ENCODE measurements at regions not wholly inside any gene's neighbourhood (a gene's known extent, or its start where the extent isn't known, plus 50 kb on each side); places are given as distances from the start of the nearest gene placed in this dataset.

DNA sequence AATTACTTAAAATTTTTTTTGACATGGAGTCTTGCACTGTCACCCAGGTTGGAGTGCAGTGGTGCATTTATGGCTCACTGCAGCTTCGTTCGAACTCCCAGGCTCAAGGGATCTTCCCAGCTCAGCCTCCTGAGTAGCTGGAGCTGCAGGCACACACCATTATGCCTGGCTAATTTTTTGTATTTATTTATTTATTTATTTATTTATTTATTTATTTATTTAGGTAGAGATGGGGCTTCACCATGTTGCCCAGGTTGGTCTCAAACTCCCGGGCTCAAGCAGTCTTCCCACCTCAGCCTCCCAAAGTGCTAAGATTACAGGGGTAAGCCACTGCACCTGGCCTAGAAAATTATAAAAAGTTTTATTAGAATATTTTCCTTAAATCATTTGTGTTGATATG lies 73.6 kb downstream of the DACT1 start:
- 91% methylated on average over 3 of the region's 3 CpGs for WGBS (ENCODE audit: low lambda C conversion rate)
- no peaks in the 10 kb centered on the region for H3K9me2 ChIP-seq
- CTCF ChIA-PET = no interaction called here
- no peak for DNase-seq
- no peaks in the 10 kb centered on the region for H4K20me1 ChIP-seq (ENCODE audit: insufficient read depth)
- no peaks in the 10 kb centered on the region for H3F3A ChIP-seq (replicated peaks; ENCODE audit: insufficient read depth)
- no peak overlapping the region for H3K9ac ChIP-seq
- POLR2A ChIA-PET = no interaction called here
- no peak overlapping the region for H3K27ac ChIP-seq (ENCODE audit: low read depth in 2 of 2, low read length in 1 of 2)
- H3K4me2 ChIP-seq = no peak overlapping the region
- TF ChIP-seq GABPA (IDR thresholded peaks at IDR 0.05; ENCODE audit: low read depth) (no peak), MEF2A (IDR thresholded peaks at IDR 0.05; ENCODE audit: borderline replicate concordance, low read depth) (no peak), CHD2 (IDR thresholded peaks at IDR 0.05; ENCODE audit: low read length, partially characterized antibody) (no peak), GATA2 (CRISPR knock-in tag; IDR thresholded peaks at IDR 0.05) (no peak), SMC3 (IDR thresholded peaks at IDR 0.05; ENCODE audit: low read depth, low read length) (no peak)
- TF ChIP-seq, protein P1, sequence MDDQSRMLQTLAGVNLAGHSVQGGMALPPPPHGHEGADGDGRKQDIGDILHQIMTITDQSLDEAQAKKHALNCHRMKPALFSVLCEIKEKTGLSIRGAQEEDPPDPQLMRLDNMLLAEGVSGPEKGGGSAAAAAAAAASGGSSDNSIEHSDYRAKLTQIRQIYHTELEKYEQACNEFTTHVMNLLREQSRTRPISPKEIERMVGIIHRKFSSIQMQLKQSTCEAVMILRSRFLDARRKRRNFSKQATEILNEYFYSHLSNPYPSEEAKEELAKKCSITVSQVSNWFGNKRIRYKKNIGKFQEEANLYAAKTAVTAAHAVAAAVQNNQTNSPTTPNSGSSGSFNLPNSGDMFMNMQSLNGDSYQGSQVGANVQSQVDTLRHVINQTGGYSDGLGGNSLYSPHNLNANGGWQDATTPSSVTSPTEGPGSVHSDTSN (IDR thresholded peaks at IDR 0.05) = no peak
- TF ChIP-seq, protein P2, sequence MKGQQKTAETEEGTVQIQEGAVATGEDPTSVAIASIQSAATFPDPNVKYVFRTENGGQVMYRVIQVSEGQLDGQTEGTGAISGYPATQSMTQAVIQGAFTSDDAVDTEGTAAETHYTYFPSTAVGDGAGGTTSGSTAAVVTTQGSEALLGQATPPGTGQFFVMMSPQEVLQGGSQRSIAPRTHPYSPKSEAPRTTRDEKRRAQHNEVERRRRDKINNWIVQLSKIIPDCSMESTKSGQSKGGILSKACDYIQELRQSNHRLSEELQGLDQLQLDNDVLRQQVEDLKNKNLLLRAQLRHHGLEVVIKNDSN (IDR thresholded peaks at IDR 0.05; ENCODE audit: borderline replicate concordance, low read depth) = no peak
- H2AFZ ChIP-seq (ENCODE audit: low read depth) = no peak overlapping the region
- H3K4me1 ChIP-seq (ENCODE audit: control insufficient read depth in 1 of 2, insufficient read depth in 2 of 2, low read depth in 1 of 2, low read length in 1 of 2) = peaks cover 0 to 8% of the 10 kb centered on the region in 2 experiments; a peak in 1 of 4 replicates
- no peaks in the 10 kb centered on the region for H3K36me3 ChIP-seq (replicated peaks in 1 of 2; ENCODE audit: control insufficient read depth in 1 of 2, insufficient read depth in 2 of 2, low read length in 1 of 2)
- H3K4me3 ChIP-seq (ENCODE audit: low read depth in 2 of 2, low read length in 1 of 2) = no peak overlapping the region
- no peaks in the 10 kb centered on the region for H3K79me2 ChIP-seq (ENCODE audit: insufficient read depth)
- no peaks in the 10 kb centered on the region for H3K27me3 ChIP-seq (ENCODE audit: insufficient read depth)
- no peaks in the 10 kb centered on the region for H3K9me3 ChIP-seq

DNA sequence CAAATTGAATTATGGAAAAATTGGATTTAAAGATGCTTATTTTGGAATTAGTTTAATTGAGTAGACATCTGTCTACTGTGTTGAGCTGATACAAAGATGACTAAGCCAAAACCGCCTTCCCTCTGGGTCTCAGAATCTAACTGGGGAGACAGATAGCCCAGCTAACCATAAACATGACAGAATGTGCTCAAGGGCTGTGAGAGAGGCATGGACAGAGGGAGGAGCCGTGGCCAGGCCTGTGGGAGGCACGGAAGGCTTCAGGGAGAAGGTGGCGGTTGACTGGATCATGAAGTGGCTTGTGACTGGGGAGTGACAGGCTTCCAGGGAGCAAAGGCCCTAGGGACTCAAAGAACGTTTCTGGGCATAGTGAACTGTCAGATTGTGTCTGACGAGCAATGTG lies 74.6 kb downstream of the DACT1 start:
- CTCF ChIA-PET = interaction anchor here (0.6 to 1.0 kb wide), 3 partner anchors 32 to 475 kb away, joined by 3 read pairs; no protein-coding TSS in a partner anchor
- WGBS (ENCODE audit: low lambda C conversion rate) = 60% methylated on average over 6 of the region's 6 CpGs
- no peak for TF ChIP-seq RFX5 (IDR thresholded peaks at IDR 0.05; ENCODE audit: low read length)
- TF ChIP-seq, protein P3, sequence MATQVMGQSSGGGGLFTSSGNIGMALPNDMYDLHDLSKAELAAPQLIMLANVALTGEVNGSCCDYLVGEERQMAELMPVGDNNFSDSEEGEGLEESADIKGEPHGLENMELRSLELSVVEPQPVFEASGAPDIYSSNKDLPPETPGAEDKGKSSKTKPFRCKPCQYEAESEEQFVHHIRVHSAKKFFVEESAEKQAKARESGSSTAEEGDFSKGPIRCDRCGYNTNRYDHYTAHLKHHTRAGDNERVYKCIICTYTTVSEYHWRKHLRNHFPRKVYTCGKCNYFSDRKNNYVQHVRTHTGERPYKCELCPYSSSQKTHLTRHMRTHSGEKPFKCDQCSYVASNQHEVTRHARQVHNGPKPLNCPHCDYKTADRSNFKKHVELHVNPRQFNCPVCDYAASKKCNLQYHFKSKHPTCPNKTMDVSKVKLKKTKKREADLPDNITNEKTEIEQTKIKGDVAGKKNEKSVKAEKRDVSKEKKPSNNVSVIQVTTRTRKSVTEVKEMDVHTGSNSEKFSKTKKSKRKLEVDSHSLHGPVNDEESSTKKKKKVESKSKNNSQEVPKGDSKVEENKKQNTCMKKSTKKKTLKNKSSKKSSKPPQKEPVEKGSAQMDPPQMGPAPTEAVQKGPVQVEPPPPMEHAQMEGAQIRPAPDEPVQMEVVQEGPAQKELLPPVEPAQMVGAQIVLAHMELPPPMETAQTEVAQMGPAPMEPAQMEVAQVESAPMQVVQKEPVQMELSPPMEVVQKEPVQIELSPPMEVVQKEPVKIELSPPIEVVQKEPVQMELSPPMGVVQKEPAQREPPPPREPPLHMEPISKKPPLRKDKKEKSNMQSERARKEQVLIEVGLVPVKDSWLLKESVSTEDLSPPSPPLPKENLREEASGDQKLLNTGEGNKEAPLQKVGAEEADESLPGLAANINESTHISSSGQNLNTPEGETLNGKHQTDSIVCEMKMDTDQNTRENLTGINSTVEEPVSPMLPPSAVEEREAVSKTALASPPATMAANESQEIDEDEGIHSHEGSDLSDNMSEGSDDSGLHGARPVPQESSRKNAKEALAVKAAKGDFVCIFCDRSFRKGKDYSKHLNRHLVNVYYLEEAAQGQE (IDR thresholded peaks at IDR 0.05; ENCODE audit: low read depth, low read length) = no peak
- no peak; the same call in 1 of the 2 replicates for TF ChIP-seq GATA2 (CRISPR knock-in tag; IDR thresholded peaks at IDR 0.05)
- 0 out of 4 replicates have a peak, but pooled peaks of 1 of the 2 experiments have one; percentile 46 for TF ChIP-seq EP300 (IDR thresholded peaks at IDR 0.05; ENCODE audit: borderline replicate concordance in 1 of 2, low read depth in 1 of 2, low read length in 1 of 2)
- no peak for TF ChIP-seq ZBTB33 (IDR thresholded peaks at IDR 0.05; ENCODE audit: borderline replicate concordance, low read depth)
- 0 out of 2 replicates have a peak, but pooled peaks have one; percentile 24 for TF ChIP-seq POLR2AphosphoS5 (IDR thresholded peaks at IDR 0.05; ENCODE audit: low read depth, low read length)
- TF ChIP-seq MXI1 (IDR thresholded peaks at IDR 0.05; ENCODE audit: low read depth, low read length) = peak; percentile 52; the same call in 1 of the 2 replicates
- TF ChIP-seq MAX (IDR thresholded peaks at IDR 0.05; ENCODE audit: low read depth) = no peak
- no peak for TF ChIP-seq SMC3 (IDR thresholded peaks at IDR 0.05; ENCODE audit: low read depth, low read length)
- no peak for TF ChIP-seq RXRA (IDR thresholded peaks at IDR 0.05; ENCODE audit: borderline replicate concordance, low read depth)
- TF ChIP-seq RAD21 (IDR thresholded peaks at IDR 0.05; ENCODE audit: low read length) = no peak
- no peak for TF ChIP-seq JUND (IDR thresholded peaks at IDR 0.05)
- TF ChIP-seq ELF1 (IDR thresholded peaks at IDR 0.05) = no peak
- peak; percentile 42; the same call in 1 of the 2 replicates for TF ChIP-seq RCOR1 (IDR thresholded peaks at IDR 0.05; ENCODE audit: low read length)
- no peak for TF ChIP-seq SIN3A (IDR thresholded peaks at IDR 0.05; ENCODE audit: borderline replicate concordance, low read depth, low read length)
- TF ChIP-seq FOSL2 (IDR thresholded peaks at IDR 0.05; ENCODE audit: borderline replicate concordance, low read depth) = no peak
- TF ChIP-seq MEF2A (IDR thresholded peaks at IDR 0.05; ENCODE audit: borderline replicate concordance, low read depth) = no peak
- no peak for TF ChIP-seq FOXJ3 (CRISPR knock-in tag; IDR thresholded peaks at IDR 0.05)

More for the DNA sequence above, 74.6 kb downstream of the DACT1 start:
- DNase-seq = peak; percentile 27
- Histone ChIP-seq H4K20me1 (ENCODE audit: insufficient read depth) (no peaks in the 10 kb centered on the region), H3K4me2 (no peak overlapping the region), H3K27me3 (ENCODE audit: insufficient read depth) (no peaks in the 10 kb centered on the region), H3K9ac (no peak overlapping the region), H3K4me1 (ENCODE audit: control insufficient read depth in 1 of 2, insufficient read depth in 2 of 2, low read depth in 1 of 2, low read length in 1 of 2) (peaks cover 7 to 8% of the 10 kb centered on the region in 2 experiments; a peak in 2 of 4 replicates), H3K27ac (ENCODE audit: low read depth in 2 of 2, low read length in 1 of 2) (no peak overlapping the region), H3K9me3 (no peaks in the 10 kb centered on the region), H2AFZ (ENCODE audit: low read depth) (no peak overlapping the region), H3K9me2 (no peaks in the 10 kb centered on the region), H3K79me2 (ENCODE audit: insufficient read depth) (no peaks in the 10 kb centered on the region), H3K36me3 (replicated peaks in 1 of 2; ENCODE audit: control insufficient read depth in 1 of 2, insufficient read depth in 2 of 2, low read length in 1 of 2) (no peaks in the 10 kb centered on the region), H3K4me3 (ENCODE audit: low read depth in 2 of 2, low read length in 1 of 2) (no peak overlapping the region), H3F3A (replicated peaks; ENCODE audit: insufficient read depth) (no peaks in the 10 kb centered on the region)
- POLR2A ChIA-PET = no interaction called here
